ENCODE measurements at regions not wholly inside any gene's neighbourhood (a gene's known extent, or its start where the extent isn't known, plus 50 kb on each side); places are given as distances from the start of the nearest gene placed in this dataset.
"Not testable (repeated sequence)": the region's sequence is repeated elsewhere in the genome, so short reads cannot be mapped to it uniquely, and the experiment has no call there.

DNA sequence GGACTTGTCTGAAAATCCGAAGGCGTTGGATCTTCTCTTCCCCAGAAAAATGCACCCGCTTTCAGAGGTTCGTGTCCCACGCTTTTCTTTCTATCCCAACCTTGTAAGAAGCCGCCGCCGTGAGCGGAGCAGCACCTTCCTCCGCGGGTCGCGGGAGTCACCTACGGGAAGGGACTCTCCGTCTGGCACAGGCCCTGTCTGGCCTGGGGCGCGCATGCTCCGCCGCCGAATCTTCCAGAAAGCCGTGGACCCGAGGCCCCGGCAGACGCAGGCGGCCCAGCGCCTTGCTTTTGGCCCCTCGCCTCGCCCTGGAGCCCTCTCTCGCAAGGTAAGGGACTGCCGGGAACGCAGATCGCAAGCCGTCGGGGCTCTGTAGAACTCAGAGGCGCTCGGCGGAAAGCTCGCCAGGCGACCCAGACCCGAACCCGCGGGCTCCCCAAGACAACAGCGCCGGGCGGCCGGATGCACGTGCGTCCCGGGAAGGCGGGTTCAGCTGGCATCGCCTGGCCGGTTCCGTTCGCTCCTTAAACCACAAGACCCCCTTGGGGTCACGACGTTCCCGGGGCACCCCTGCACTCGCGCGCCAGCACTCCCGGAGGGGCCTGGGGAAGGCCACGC lies 4055.2 kb upstream of the TPTE start:
- not testable (repeated sequence) for TF ChIP-seq SIN3A (IDR thresholded peaks at IDR 0.05; ENCODE audit: borderline replicate concordance, low read depth, low read length); CTCF (IDR thresholded peaks at IDR 0.05); CHD2 (IDR thresholded peaks at IDR 0.05; ENCODE audit: low read length, partially characterized antibody); FOSL2 (IDR thresholded peaks at IDR 0.05; ENCODE audit: borderline replicate concordance, low read depth); EZH2phosphoT487 (IDR thresholded peaks at IDR 0.05; ENCODE audit: borderline replicate concordance, low read depth); TEAD4 (IDR thresholded peaks at IDR 0.05; ENCODE audit: borderline replicate concordance, insufficient read depth); POLR2AphosphoS5 (IDR thresholded peaks at IDR 0.05; ENCODE audit: low read depth, low read length)

All from SK-N-SH (cell line).